ENCODE measurements at regions not wholly inside any gene's neighbourhood (a gene's known extent, or its start where the extent isn't known, plus 50 kb on each side); places are given as distances from the start of the nearest gene placed in this dataset.

- no peak for DNase-seq (ENCODE audit: low read depth, low spot score)
- in situ Hi-C loops (cut with HindIII; ENCODE audit: low sequenced_read_pairs): no loop called here
- H3K4me3 ChIP-seq (ENCODE audit: low read depth, low read length): no peak overlapping the region
- TF ChIP-seq CTCF (IDR thresholded peaks at IDR 0.05; ENCODE audit: low read depth, low read length): no peak
Measured at GRCh38 chr5:173667702-173668101, 51.3 kb upstream of the BOD1 start.

- in situ Hi-C loops (cut with HindIII; ENCODE audit: low sequenced_read_pairs): no loop called here
- DNase-seq (ENCODE audit: low read depth, low spot score): no peak
- TF ChIP-seq CTCF (IDR thresholded peaks at IDR 0.05; ENCODE audit: low read depth, low read length): no peak
- H3K4me3 ChIP-seq (ENCODE audit: low read depth, low read length): no peak overlapping the region
Measured at GRCh38 chr5:173668245-173668800, 51.9 kb upstream of the BOD1 start.

- no peak for TF ChIP-seq CTCF (IDR thresholded peaks at IDR 0.05; ENCODE audit: low read depth, low read length)
- in situ Hi-C loops (cut with HindIII; ENCODE audit: low sequenced_read_pairs): no loop called here
- DNase-seq (ENCODE audit: low read depth, low spot score): no peak
- H3K4me3 ChIP-seq (ENCODE audit: low read depth, low read length): no peak overlapping the region
Measured at GRCh38 chr5:173668910-173669309, 52.5 kb upstream of the BOD1 start.

GRCh38 chr5:173669483-173669882 lies 53.0 kb upstream of the BOD1 start:
- TF ChIP-seq CTCF (IDR thresholded peaks at IDR 0.05; ENCODE audit: low read depth, low read length): no peak

GRCh38 chr5:173670130-173670651 lies 53.7 kb upstream of the BOD1 start:
- no peak for TF ChIP-seq CTCF (IDR thresholded peaks at IDR 0.05; ENCODE audit: low read depth, low read length)
- peak; percentile 29 for DNase-seq (ENCODE audit: low read depth, low spot score)
- H3K4me3 ChIP-seq (ENCODE audit: low read depth, low read length): no peak overlapping the region
- in situ Hi-C loops (cut with HindIII; ENCODE audit: low sequenced_read_pairs): no loop called here

More at GRCh38 chr5:173669483-173669882, 53.0 kb upstream of the BOD1 start:
- no peak overlapping the region for H3K4me3 ChIP-seq (ENCODE audit: low read depth, low read length)
- no peak for DNase-seq (ENCODE audit: low read depth, low spot score)
- in situ Hi-C loops (cut with HindIII; ENCODE audit: low sequenced_read_pairs): no loop called here

GRCh38 chr5:173670791-173671120 lies 54.3 kb upstream of the BOD1 start:
- DNase-seq (ENCODE audit: low read depth, low spot score): no peak
- TF ChIP-seq CTCF (IDR thresholded peaks at IDR 0.05; ENCODE audit: low read depth, low read length): no peak
- no peak overlapping the region for H3K4me3 ChIP-seq (ENCODE audit: low read depth, low read length)
- in situ Hi-C loops (cut with HindIII; ENCODE audit: low sequenced_read_pairs): no loop called here

All from astrocyte of the spinal cord (primary cell).